ENCODE measurements at regions not wholly inside any gene's neighbourhood (a gene's known extent, or its start where the extent isn't known, plus 50 kb on each side); places are given as distances from the start of the nearest gene placed in this dataset.
A peak's percentile ranks its signal among the peaks of the same experiment; 100 is the strongest.

DNA sequence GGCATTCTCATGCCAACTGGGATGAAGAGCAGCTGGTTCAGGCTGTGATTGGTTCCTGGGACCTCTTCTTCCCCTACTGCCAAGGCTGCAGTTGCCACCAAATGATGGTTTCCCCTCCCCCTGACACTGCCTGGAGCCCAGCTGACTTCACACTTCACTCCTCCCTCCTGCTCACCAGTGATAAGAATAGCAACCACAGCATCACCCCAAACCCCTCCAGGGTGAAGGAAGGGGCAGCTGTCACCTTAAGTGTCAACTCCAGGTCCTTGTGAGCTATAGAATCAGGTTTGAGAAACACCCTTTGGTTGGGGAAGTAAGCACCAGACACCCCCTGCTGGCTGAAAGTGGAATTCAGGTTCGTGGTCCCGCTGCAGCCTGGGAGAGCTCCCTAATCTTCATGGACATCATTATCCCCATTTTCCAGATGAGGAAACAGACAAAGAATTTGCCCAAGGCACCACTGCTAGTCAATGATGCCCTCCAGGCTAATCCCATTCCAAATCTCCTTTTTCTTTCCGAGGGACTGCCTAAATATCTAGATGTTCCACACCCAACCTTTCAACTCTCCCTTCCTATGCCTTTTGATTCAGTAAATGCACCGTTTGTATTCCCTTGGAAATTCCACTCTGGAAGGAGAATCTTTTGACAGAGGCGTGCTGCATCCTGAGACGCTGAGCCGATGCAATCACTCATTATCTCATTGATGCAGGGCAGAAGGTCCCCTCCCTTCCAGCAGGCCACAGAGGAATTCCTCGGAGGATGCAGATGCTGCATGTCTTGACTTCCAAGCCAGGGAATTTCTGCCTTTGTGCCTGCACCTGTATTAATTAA, 50.6 kb upstream of the UQCRFS1 start:
- peak; percentile 59 for DNase-seq (ENCODE audit: low spot score)

DNA sequence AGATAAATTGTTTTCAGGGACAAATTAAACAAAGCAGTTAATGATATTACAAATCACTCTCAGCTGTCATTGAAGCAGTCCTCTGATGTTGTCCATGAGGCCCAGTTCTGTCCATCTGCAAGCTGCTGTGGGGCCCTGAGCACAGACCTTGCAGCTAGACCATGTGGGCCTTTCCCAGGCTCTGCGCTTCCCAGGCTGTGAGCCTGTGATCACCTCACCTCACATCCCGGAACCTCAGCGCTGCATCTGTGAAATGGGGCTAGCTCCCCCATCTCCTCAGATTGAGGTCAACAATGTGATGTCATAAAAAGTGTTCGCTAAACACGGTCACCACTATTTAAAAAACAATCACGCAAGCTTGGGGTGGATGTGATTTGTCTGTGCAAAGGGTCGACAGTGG, 51.9 kb upstream of the UQCRFS1 start:
- no peak for DNase-seq (ENCODE audit: low spot score)

DNA sequence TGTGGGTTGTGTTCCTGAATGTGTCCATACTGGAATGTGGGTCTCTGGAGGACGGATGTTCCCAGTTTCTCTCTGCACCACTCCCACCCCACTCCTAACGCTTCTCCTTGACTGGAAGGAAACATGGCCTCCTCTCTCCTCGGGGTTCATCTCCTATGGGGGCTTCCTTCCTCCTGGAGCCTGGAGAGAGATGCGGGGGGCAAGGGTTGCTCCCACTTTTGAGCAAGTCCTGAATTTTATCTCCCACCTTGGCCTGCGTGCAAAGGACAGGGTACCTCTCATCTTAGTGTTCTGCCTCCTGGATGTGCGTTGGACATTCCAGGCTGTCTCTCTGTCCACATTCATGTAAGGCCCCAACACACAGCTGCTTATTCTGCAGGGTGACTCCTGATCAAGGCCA, 52.5 kb upstream of the UQCRFS1 start:
- DNase-seq (ENCODE audit: low spot score): no peak

DNA sequence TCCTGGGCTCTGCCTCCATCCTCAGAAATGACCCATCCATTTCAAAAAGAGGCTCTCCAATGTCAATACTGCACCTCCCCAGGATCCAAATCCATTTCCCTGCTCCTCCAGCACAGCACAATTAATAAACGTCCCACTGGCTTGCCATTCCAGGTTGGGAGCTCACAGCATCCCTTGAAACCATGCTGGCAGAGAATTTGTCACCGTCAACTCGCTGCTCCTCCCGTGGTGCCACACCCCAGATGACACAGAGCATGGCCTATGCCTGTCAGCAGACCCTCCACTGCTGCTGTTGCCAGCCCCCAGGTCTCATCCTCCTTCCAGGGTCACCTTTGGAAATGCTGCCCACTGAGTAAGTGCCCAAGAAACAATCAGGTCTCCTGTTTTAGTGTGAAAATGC, 53.0 kb upstream of the UQCRFS1 start:
- DNase-seq (ENCODE audit: low spot score): no peak

DNA sequence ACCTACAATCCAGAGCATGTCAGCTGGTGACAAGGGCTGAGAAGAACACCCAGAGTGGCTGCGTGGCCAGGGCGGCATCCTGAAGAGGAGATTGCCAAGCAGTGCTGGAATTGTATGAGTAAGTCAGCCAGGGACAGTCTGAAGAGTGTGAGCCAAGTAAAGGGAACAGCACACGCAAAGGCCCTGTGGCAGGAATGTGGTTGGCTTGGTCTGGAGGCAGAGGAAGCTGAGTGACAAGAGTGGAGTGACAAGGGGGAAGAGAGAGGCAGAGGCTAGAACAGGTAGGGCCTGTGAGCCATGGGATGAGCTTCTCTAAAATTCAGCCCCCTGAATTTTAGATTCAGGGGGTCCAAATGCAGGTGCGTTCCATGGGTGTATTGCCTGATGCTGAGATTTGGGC, 53.7 kb upstream of the UQCRFS1 start:
- DNase-seq (ENCODE audit: low spot score): no peak

DNA sequence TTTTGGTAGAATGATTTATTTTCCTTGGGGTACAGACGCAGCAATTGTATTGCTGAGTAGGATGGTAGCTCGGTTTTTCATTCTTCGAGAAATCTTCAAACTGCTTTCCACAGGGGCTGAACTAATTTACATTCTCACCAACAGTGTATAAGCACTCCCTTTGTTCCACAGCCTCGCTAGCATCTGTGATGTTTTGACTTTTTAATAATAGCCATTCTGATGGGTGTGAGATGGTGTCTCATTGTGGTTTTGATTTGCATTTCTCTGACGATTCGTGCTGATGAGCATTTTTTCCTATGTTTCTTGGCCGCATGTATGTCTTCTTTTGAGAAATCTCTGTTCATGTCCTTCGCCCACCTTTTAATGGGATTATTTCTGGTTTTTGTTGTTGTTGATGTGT, 54.8 kb upstream of the UQCRFS1 start:
- no peak for DNase-seq (ENCODE audit: low spot score)

DNA sequence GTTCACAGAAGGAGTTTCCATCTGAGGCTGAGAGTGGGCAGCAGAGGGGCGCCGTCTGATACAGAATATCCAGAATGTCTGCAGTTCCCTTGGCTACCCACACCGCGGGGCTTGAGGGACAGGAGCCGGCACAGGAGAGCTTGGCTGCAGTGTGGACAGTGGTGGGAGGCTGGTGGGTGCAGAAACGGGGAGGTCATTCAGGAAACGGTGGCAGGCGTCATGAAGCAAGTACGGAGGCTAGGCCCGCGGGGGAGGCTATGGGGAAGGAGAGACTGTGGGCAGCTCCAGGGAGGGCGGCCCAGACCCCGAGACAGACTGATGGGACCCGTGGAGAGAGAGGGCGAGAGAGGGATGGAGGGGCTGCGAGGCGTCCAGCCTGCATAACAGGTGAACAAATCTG, 55.2 kb upstream of the UQCRFS1 start:
- no peak for DNase-seq (ENCODE audit: low spot score)

DNA sequence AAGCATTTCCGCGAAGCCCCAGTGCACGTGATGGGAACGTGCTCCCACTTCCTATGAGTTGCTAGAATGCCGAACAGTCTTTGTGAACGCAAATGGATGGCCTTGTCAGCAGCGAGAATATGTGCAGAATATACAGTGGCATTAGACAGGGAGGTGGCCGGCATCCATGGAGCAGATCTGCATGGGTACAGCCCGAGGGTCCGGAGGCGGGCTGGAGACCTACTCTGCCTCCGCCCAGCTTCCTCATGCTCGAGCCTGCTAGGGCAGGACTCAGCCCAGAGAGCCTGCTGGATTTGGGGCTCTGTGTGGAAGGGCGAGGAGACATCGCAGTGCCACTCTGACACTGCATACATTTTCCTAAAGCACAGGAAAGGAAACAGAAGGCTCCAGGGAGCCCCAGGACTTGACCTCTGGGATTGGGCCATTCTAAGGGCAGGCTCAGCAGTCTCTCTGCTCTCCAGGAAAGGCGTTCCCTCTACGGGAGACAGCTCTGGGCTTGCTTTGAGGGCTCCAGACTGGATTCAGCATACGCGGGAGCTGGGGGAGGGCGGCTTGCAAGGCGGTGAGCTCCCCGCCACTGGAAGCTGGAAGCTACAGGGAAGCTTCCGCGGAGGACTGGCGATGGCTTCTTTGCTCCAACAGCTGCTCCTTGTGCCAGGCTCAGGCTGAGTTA, 55.9 kb upstream of the UQCRFS1 start:
- DNase-seq (ENCODE audit: low spot score): no peak

DNA sequence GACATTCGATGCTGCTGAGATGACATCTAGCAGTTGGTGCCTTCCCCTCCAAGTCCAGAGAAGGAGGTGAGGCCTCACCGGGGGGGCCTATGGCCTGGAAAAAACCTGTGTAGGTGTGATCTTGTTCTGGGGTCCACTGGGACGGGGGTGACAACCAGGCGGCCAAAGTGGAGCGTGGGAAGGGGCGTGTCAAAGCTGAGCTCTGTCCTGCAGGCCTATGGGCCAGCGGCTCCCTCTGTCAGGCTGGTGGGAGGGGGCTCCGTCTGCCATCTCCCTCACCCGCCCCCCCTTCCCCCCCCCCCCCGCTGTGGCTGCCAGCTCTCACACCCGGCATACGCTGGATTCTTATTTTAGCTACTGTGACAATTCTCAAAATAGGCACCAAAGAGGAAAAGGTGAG, 56.7 kb upstream of the UQCRFS1 start:
- DNase-seq (ENCODE audit: low spot score): no peak

DNA sequence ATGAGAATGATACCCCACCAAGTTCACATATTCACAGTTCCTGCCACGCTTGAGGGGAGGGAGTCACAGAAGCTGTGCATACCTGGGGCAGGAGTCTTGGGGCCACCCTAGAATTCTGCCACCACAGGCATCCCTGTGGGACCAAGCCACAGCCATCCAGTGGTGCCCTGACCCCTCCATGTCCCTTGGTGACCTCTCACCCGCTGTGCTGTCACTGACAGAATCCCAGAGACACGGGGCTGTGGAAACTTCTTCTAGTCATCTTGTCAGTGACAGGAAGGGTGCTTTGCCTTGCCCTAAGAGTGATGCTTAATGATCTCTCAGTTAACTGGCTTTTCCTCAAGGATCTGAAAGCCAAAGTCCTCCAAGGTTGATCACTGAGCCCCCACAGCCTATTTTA, 58.4 kb upstream of the UQCRFS1 start:
- DNase-seq (ENCODE audit: low spot score): no peak

DNA sequence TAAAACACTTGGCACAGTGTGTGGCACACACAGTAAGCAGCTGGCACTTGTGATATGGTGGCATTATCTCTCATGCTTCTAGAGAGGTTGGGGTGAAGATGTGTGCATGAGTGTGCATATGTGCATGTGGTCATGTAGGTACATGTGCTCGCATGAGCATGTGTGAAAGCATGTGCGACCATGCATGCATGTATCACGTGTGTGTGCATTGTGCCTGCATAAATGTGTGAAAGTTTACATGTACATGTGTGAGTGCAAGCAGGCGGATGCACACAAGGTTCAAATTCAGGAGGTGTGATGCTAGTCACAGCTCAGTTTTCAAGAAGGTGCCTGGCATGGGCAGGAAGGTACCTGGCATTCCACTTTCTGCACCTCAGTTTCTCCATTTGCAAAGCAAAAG, 59.0 kb upstream of the UQCRFS1 start:
- DNase-seq (ENCODE audit: low spot score): no peak

DNA sequence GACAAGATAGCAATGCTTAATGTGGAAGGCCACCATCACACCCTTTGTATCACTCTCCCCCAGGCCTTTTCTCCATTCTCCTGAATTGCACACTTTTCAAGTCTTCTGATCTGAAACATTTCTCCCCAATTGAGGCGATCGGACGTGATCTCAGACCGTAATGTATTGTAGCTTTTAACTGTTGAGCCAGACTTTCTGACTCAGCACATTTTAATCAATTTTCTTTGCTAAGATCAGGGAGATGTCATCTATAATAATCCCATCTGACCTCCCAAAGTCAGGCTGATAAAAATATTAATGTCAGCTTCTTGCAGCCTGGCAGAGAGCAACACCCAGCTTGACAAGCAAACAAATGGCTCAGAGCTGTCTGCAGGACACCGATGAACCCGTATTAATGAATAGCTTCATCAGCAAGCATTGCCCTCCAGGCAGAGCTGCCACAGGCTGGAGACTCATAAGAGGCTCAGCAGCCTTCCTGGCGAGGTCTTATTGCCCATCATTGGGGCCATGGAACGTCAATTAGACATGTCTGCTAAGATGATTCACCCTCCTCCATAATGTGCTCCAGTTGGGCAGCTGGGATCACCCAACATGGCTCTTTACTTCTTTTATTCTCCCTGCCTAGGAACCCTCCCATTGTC, 60.2 kb upstream of the UQCRFS1 start:
- DNase-seq (ENCODE audit: low spot score): no peak

DNA sequence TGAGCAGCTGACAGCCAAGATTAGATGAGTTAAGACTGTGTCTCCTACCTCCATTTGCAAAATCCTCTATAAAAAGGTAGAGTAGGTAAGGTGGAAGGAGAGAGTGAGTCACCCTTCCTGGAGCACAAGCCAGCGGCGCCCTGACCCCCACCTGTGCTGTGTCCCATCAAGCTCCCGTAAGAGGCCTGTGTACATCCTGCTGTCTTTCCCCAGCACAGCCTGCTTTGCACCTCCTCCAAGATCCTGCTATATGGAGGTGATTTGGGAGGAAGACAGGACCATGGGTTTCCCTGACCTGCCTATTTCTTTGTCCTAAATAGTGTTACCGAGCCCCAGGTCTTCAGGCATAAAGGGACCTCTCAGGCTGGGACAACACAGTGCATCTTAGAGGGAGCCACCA, 62.3 kb upstream of the UQCRFS1 start:
- no peak for DNase-seq (ENCODE audit: low spot score)

DNA sequence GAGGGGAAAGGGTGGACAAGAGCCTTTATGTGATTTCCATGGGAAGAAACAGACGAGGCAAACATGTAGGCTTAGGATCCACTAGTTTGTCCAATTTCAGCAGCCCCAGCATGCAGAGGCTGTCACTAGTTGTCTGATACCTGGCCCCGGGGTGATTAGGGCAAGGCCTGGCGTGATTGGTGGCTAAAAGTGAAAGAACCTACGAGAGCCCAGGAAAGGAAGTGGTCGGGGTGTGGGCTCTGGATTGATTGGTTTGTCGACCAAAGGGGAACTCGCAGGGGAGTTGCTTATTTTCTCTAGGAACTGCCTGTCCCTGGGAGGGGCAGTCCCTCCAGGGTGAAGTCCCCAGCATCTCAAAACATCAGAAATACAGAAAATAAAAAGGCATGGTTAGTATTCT, 64.2 kb upstream of the UQCRFS1 start:
- peak; percentile 71 for DNase-seq (ENCODE audit: low spot score)

DNA sequence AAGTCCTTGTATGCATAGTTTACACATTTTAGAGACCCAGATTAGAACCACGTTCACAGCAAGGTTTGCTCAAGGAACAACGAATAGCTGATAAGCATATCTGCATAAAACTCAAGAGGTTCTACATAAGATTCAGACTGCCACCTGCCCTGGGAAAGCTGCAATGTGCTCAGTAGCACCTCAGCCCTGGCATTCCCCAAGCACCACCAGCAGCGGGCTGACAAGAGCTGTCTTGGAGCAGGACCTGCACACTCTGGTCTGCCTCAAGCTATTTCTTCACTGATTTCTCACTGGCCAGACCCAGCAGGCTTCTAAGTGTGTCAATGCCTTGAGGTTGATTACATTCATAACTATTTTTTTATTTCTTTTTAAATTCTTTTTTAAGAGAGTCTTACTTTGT, 65.8 kb upstream of the UQCRFS1 start:
- no peak for DNase-seq (ENCODE audit: low spot score)

DNA sequence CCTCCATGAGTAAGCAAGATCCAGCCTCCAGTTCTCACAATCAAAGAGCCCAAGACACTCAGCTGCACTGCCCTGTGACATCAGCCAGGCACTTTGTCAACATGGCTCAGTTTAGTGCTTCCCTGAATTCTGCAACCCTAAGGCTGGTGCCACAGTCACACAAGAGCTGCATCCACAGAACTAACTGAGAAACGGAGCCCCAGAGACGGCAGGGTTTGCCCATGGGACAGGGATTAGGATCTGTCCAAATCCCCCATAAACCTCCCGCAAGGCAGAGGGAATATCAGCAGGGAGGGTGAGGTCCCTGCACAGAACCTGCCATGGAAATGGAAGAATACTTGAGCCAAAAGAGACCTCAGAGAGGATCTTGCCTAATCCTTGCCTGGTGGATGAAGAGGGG, 70.4 kb upstream of the UQCRFS1 start:
- no peak for DNase-seq (ENCODE audit: low spot score)

DNA sequence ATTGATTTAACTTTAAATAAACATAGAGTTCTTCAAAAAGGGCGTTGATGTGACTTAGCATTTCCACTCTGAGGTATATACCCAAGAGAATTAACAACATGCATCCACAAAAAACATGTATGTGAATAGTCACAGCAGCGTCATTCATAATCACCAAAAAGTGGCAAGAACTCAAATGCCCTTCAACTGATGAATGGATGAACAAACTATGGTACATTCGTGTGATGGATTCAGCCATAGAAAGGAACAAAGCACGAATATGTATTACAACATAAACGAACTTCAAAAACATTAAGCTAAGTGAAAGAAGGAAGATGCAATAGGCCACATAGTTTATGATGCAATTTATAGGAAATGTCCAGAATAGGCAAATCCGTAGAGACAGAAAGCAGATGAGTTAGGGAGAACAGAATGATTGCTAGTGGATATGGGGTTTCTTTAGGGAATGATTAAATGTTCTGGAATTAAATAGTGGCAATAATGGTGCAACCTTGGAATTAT, 72.3 kb upstream of the UQCRFS1 start:
- no peak for DNase-seq (ENCODE audit: low spot score)

DNA sequence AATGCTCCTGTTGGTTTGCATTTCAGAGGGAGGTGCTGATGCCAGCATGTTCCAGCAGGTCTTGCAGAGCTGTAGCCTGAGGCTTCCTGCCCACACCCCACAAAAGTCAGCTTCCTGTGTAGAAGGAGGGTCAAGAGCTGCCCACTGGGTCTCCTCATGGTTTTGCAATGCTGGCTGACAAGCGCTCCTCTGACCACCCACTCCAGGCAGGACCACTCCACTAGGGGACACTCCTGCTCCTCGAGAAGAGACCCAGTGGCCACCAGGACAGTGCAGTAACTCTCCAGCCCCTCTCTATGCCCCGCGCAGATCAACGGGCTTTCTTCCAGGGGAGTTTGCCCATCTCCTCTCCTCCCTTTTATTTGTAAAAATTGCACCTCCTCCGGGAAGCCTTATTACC, 72.9 kb upstream of the UQCRFS1 start:
- DNase-seq (ENCODE audit: low spot score): peak; percentile 52

DNA sequence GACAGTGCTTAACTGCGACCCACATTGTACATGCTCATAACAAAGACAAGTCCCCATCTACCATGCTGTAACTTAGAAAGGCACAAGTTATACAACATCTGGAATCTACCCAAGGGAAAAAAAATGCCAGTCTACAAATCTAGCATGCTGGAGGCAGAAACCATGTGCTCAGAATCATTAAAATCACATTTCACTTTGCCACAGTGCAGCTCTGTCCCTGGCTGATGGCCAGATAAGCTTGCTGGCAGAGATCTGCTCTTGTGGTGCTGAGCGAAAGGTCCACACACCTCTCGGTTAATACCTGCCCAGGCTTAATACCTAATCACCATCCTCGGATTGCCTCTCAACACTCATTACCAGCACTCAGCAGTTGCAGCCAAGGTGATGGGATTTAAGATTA, 74.1 kb upstream of the UQCRFS1 start:
- no peak for DNase-seq (ENCODE audit: low spot score)

DNA sequence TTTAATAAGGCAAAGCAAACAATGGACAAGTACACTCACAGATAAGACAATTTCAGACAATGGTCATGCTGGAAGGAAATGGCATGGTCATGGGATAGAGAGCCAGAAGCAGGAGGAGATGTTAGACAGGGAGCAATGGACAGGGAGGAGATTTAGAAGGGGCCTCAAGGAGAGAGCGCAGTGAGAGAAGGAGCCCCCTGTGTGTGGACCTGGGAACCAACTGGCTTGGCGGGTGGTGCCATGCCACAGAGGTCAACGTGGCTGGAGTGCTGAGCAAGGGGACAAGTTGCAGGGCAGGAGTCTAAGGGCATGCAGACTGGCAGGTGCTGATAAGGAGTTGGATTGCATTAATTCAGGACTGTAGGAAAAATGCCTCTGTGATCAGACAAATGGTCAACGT, 75.3 kb upstream of the UQCRFS1 start:
- no peak for DNase-seq (ENCODE audit: low spot score)

DNA sequence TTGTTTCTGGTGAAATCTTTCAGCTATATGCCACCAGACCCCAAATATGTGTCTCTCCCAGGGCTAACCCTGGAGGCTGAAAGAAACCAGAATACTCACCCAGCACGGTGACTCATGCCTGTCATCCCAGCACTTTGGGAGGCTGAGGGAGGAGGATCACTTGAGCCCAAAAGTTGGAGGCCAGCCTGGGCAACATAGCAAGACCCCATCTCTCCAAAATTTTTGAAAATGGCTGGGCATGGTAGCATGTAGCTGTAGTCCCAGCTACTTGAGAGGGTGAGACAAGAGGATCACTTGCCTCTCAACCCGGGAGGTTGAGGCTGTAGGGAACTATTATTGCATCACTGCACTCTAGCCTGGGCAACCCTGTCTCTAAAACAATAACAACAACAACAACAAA, 76.1 kb upstream of the UQCRFS1 start:
- DNase-seq (ENCODE audit: low spot score): no peak

DNA sequence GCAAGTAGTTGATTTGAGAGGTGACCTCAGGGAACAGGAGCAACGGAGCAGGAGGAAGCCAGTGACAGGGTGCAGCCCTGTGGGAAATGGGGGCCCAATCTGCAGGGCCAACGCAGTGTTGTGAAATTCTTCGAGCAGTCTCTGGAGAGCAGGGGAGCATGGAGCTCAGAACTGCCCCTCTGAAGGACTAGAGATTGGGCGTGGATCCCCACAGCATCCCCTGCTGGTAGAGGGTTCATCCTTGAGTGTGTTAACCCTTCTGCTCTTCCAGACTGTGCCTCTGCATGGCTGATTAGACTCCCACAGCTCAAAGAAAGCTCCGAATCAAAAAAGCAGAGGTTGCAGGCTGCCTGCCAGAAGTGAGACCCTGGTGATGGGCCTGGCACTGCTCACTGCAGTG, 77.9 kb upstream of the UQCRFS1 start:
- DNase-seq (ENCODE audit: low spot score): peak; percentile 42

DNA sequence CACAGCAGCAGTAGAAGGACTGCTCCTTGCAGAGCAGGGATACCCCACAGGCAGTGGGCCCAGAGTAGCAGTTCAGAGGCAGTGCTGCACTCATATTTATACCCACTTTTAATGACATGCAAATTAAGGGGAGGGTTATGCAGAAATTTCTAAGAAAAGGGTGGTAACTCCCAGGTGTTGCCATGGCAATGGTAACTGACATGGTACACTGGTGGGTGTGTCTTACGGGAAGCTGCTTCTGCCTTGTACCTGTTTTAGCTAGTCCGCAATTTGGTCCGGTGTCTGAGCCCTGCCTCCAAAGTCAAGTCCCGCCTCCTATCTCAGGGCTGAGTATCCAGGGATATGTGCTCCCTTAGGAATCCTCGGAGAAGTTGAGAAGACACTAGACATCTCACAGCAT, 79.2 kb upstream of the UQCRFS1 start:
- no peak for DNase-seq (ENCODE audit: low spot score)

All from iPS-NIHi11 (cell line).